ENCODE measurements at regions not wholly inside any gene's neighbourhood (a gene's known extent, or its start where the extent isn't known, plus 50 kb on each side); places are given as distances from the start of the nearest gene placed in this dataset.
"Not testable (repeated sequence)": the region's sequence is repeated elsewhere in the genome, so short reads cannot be mapped to it uniquely, and the experiment has no call there.

GRCh38 chr11:38842991-38843390 lies 2245.0 kb upstream of the RAG2 start:
- no peaks in the 10 kb centered on the region for H3K36me3 ChIP-seq (ENCODE audit: control insufficient read depth, insufficient read depth, low read length)
- no peak overlapping the region for H3K4me3 ChIP-seq (replicated peaks; ENCODE audit: low read depth, low read length)
- H3K27me3 ChIP-seq (replicated peaks; ENCODE audit: control insufficient read depth, insufficient read depth, low read length): no peaks in the 10 kb centered on the region
- no peak for DNase-seq (ENCODE audit: extremely low read depth, insufficient read length)
- no peak for TF ChIP-seq CTCF (IDR thresholded peaks at IDR 0.05; ENCODE audit: insufficient read depth, low read length, poor library complexity, severe bottlenecking)

- no peaks in the 10 kb centered on the region for H3K36me3 ChIP-seq (ENCODE audit: control insufficient read depth, insufficient read depth, low read length)
- TF ChIP-seq CTCF (IDR thresholded peaks at IDR 0.05; ENCODE audit: insufficient read depth, low read length, poor library complexity, severe bottlenecking): no peak
- no peak for DNase-seq (ENCODE audit: extremely low read depth, insufficient read length)
- H3K4me3 ChIP-seq (replicated peaks; ENCODE audit: low read depth, low read length): no peak overlapping the region
- no peaks in the 10 kb centered on the region for H3K27me3 ChIP-seq (replicated peaks; ENCODE audit: control insufficient read depth, insufficient read depth, low read length)
Observed at GRCh38 chr11:38839071-38839470, 2241.0 kb upstream of the RAG2 start.

GRCh38 chr11:38835966-38836365 lies 2237.9 kb upstream of the RAG2 start:
- Histone ChIP-seq H3K27me3 (replicated peaks; ENCODE audit: control insufficient read depth, insufficient read depth, low read length) (no peaks in the 10 kb centered on the region), H3K36me3 (ENCODE audit: control insufficient read depth, insufficient read depth, low read length) (no peaks in the 10 kb centered on the region), H3K4me3 (replicated peaks; ENCODE audit: low read depth, low read length) (no peak overlapping the region)
- no peak for TF ChIP-seq CTCF (IDR thresholded peaks at IDR 0.05; ENCODE audit: insufficient read depth, low read length, poor library complexity, severe bottlenecking)
- no peak for DNase-seq (ENCODE audit: extremely low read depth, insufficient read length)

- Histone ChIP-seq H3K36me3 (ENCODE audit: control insufficient read depth, insufficient read depth, low read length) (no peaks in the 10 kb centered on the region), H3K27me3 (replicated peaks; ENCODE audit: control insufficient read depth, insufficient read depth, low read length) (no peaks in the 10 kb centered on the region), H3K4me3 (replicated peaks; ENCODE audit: low read depth, low read length) (no peak overlapping the region)
- TF ChIP-seq CTCF (IDR thresholded peaks at IDR 0.05; ENCODE audit: insufficient read depth, low read length, poor library complexity, severe bottlenecking): no peak
- no peak for DNase-seq (ENCODE audit: extremely low read depth, insufficient read length)
Observed at GRCh38 chr11:38824573-38824972, 2226.5 kb upstream of the RAG2 start.

GRCh38 chr11:38821786-38822185 lies 2223.8 kb upstream of the RAG2 start:
- not testable (repeated sequence) for H3K36me3 ChIP-seq (ENCODE audit: control insufficient read depth, insufficient read depth, low read length); DNase-seq (ENCODE audit: extremely low read depth, insufficient read length); H3K27me3 ChIP-seq (replicated peaks; ENCODE audit: control insufficient read depth, insufficient read depth, low read length); H3K4me3 ChIP-seq (replicated peaks; ENCODE audit: low read depth, low read length)

GRCh38 chr11:38819981-38820380 lies 2221.9 kb upstream of the RAG2 start:
- no peaks in the 10 kb centered on the region for H3K36me3 ChIP-seq (ENCODE audit: control insufficient read depth, insufficient read depth, low read length)
- DNase-seq (ENCODE audit: extremely low read depth, insufficient read length): no peak
- no peak overlapping the region for H3K4me3 ChIP-seq (replicated peaks; ENCODE audit: low read depth, low read length)
- H3K27me3 ChIP-seq (replicated peaks; ENCODE audit: control insufficient read depth, insufficient read depth, low read length): no peaks in the 10 kb centered on the region
- no peak for TF ChIP-seq CTCF (IDR thresholded peaks at IDR 0.05; ENCODE audit: insufficient read depth, low read length, poor library complexity, severe bottlenecking)

Measured in GM06990 (cell line).